C4-2B (cell line): ENCODE measurements at regions not wholly inside any gene's neighbourhood (a gene's known extent, or its start where the extent isn't known, plus 50 kb on each side); places are given as distances from the start of the nearest gene placed in this dataset.

ENCODE experiments used
- ZFX ChIP-seq: fragments of 450-650 bp; IDR thresholded peaks from 2 replicates; pipeline ENCODE4 v1.6.1; 2017
- TF ChIP-seq, protein P1 (sequence below): fragments of 450-650 bp; conservative IDR thresholded peaks from 2 replicates; pipeline ENCODE4 v1.5.1; 2017; ENCODE audit warnings: mild to moderate bottlenecking

DNA sequence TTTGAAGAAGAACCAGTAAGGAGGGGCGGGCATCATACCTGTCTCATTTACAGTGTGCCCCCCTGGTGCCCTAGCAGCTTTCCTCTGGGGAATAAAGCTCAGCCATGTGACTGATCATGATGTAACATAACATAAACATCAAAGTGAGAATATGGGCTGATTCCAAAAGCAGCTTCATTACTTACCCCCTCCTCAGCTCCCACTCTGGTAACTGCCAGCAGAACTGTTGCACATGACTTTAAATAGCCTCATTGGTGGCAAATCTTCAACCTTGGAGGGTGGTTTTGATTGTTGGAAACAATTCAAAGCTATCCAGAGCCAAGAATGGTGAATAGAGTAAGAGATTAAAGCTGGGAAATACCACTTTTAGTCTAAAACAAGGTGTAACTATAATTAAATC lies 384.6 kb downstream of the BUD13 start:
- TF ChIP-seq, protein P1, sequence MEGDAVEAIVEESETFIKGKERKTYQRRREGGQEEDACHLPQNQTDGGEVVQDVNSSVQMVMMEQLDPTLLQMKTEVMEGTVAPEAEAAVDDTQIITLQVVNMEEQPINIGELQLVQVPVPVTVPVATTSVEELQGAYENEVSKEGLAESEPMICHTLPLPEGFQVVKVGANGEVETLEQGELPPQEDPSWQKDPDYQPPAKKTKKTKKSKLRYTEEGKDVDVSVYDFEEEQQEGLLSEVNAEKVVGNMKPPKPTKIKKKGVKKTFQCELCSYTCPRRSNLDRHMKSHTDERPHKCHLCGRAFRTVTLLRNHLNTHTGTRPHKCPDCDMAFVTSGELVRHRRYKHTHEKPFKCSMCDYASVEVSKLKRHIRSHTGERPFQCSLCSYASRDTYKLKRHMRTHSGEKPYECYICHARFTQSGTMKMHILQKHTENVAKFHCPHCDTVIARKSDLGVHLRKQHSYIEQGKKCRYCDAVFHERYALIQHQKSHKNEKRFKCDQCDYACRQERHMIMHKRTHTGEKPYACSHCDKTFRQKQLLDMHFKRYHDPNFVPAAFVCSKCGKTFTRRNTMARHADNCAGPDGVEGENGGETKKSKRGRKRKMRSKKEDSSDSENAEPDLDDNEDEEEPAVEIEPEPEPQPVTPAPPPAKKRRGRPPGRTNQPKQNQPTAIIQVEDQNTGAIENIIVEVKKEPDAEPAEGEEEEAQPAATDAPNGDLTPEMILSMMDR: no peak
- no peak for TF ChIP-seq ZFX
